LNCAP (cell line): ENCODE measurements at regions not wholly inside any gene's neighbourhood (a gene's known extent, or its start where the extent isn't known, plus 50 kb on each side); places are given as distances from the start of the nearest gene placed in this dataset.

Experiments used
- CTCF ChIP-seq: fragments of 450-650 bp; IDR thresholded peaks from 2 replicates; pipeline ENCODE4 v1.5.1; 2017; ENCODE audit warnings: mild to moderate bottlenecking

GRCh38 chr16:6864244-6864643, 468.4 kb upstream of the RBFOX1 start:
- no peak for TF ChIP-seq CTCF

- TF ChIP-seq CTCF, result no peak
Observed at GRCh38 chr16:6863135-6863534, 469.5 kb upstream of the RBFOX1 start.

- no peak for TF ChIP-seq CTCF
Observed at GRCh38 chr16:6861815-6862477, 470.7 kb upstream of the RBFOX1 start.

- TF ChIP-seq CTCF, result no peak
Observed at GRCh38 chr16:6861135-6861814, 471.4 kb upstream of the RBFOX1 start.

GRCh38 chr16:6857575-6857974, 475.1 kb upstream of the RBFOX1 start:
- TF ChIP-seq CTCF, result no peak

- TF ChIP-seq CTCF, result no peak
Observed at GRCh38 chr16:6856578-6856977, 476.1 kb upstream of the RBFOX1 start.

GRCh38 chr16:6853565-6853964, 479.1 kb upstream of the RBFOX1 start:
- TF ChIP-seq CTCF, result no peak
